KMS-11 (cell line): ENCODE measurements at regions not wholly inside any gene's neighbourhood (a gene's known extent, or its start where the extent isn't known, plus 50 kb on each side); places are given as distances from the start of the nearest gene placed in this dataset.
"Not testable (repeated sequence)": the region's sequence is repeated elsewhere in the genome, so short reads cannot be mapped to it uniquely, and the experiment has no call there.

Experiments used
- H2AFZ ChIP-seq: fragments of 200-600 bp; sonication (generic); 2 replicates; pipeline ENCODE4 v1.6.1; 2016; ENCODE audit warnings: antibody characterized with exemption, mixed run types, low read depth
- H3K27ac ChIP-seq: fragments of 200-600 bp; sonication (generic); 2 replicates; pipeline ENCODE4 v1.6.1; 2016; ENCODE audit warnings: mild to moderate bottlenecking, mixed run types
- H3K27me3 ChIP-seq: fragments of 200-600 bp; sonication (generic); 2 replicates; pipeline ENCODE4 v1.6.1; 2017; ENCODE audit warnings: mild to moderate bottlenecking, low read depth, mixed run types, moderate library complexity; ENCODE audit not compliant: insufficient read depth
- H3K36me3 ChIP-seq: fragments of 200-600 bp; sonication (generic); 2 replicates; pipeline ENCODE4 v1.6.1; 2017; ENCODE audit warnings: mild to moderate bottlenecking, mixed run types; ENCODE audit not compliant: insufficient read depth
- H3K4me1 ChIP-seq: fragments of 200-600 bp; sonication (generic); 2 replicates; pipeline ENCODE4 v1.6.1; 2016; ENCODE audit warnings: mild to moderate bottlenecking, low read depth, mixed run types; ENCODE audit not compliant: poor library complexity, severe bottlenecking
- H3K4me2 ChIP-seq: fragments of 200-600 bp; sonication (generic); 2 replicates; pipeline ENCODE4 v1.7.0; 2016; ENCODE audit warnings: mild to moderate bottlenecking, mixed run types
- H3K4me3 ChIP-seq: fragments of 200-600 bp; sonication (generic); IDR thresholded peaks from 2 replicates; pipeline ENCODE4 v1.6.1; 2017; ENCODE audit warnings: low read depth, low read length, mixed read lengths; ENCODE audit not compliant: insufficient read depth
- H3K79me2 ChIP-seq: fragments of 200-600 bp; sonication (generic); 2 replicates; pipeline ENCODE4 v1.6.1; 2016; ENCODE audit warnings: low read depth, mixed run types; ENCODE audit not compliant: insufficient read depth
- H3K9ac ChIP-seq: fragments of 200-600 bp; sonication (generic); 2 replicates; pipeline ENCODE4 v1.6.1; 2016; ENCODE audit warnings: mild to moderate bottlenecking, mixed run types
- H4K20me1 ChIP-seq: fragments of 200-600 bp; sonication (generic); 2 replicates; pipeline ENCODE4 v1.6.1; 2016; ENCODE audit warnings: mild to moderate bottlenecking, mixed run types; ENCODE audit not compliant: insufficient read depth
- TF ChIP-seq, protein P1 (sequence below): fragments of 200-600 bp; sonication (generic); conservative IDR thresholded peaks from 2 replicates; pipeline ENCODE4 v1.6.1; 2017; ENCODE audit warnings: low read depth, mild to moderate bottlenecking, antibody characterized with exemption, low read length, moderate library complexity, mixed read lengths

DNA sequence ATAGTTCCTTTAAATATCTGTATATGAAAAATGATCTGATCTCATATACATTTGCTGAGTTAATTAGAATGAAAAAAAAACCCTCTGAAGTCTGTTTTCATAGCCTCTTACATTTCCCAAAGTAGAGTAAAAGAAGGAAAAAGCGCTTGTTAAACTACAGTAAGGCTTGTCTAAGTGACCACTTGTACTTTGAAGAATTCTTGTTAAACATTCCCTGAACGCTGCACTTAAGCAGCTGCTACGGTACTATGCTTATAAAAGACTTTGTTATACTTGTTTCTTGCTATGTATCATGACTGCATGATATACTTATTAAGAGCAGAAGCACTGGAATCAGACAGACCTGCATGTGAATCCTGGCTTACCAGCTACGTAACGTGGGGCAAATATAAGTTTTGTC is 81.7 kb upstream of the MTAP start:
- Histone ChIP-seq H3K4me2 (no peak overlapping the region), H2AFZ (no peak overlapping the region), H4K20me1 (no peaks in the 10 kb centered on the region), H3K4me3 (no peak overlapping the region), H3K79me2 (no peaks in the 10 kb centered on the region), H3K9ac (no peak overlapping the region), H3K27me3 (no peaks in the 10 kb centered on the region), H3K36me3 (no peaks in the 10 kb centered on the region), H3K4me1 (no peaks in the 10 kb centered on the region), H3K27ac (no peak overlapping the region)
- TF ChIP-seq, protein P1, sequence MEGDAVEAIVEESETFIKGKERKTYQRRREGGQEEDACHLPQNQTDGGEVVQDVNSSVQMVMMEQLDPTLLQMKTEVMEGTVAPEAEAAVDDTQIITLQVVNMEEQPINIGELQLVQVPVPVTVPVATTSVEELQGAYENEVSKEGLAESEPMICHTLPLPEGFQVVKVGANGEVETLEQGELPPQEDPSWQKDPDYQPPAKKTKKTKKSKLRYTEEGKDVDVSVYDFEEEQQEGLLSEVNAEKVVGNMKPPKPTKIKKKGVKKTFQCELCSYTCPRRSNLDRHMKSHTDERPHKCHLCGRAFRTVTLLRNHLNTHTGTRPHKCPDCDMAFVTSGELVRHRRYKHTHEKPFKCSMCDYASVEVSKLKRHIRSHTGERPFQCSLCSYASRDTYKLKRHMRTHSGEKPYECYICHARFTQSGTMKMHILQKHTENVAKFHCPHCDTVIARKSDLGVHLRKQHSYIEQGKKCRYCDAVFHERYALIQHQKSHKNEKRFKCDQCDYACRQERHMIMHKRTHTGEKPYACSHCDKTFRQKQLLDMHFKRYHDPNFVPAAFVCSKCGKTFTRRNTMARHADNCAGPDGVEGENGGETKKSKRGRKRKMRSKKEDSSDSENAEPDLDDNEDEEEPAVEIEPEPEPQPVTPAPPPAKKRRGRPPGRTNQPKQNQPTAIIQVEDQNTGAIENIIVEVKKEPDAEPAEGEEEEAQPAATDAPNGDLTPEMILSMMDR, result no peak

DNA sequence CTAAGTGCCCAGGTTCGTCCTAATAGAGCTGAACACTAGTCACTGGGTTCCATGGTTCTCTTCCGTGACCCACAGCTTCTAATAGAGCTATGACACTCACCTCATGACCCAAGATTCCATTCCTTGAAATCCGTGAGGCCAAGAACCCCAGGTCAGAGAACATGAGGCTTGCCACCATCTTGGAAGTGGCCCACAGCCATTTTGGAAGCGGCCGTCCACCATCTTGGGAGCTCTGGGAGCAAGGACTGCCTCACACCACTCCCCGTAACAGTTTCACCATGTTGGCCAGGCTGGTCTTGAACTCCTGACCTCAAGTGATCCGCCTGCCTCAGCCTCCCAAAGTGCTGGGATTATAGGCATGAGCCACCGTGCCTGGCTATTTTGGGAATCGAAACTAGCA is 75.0 kb upstream of the MTAP start:
- H4K20me1 ChIP-seq, H3K79me2 ChIP-seq, H3K36me3 ChIP-seq, H3K4me1 ChIP-seq, H3K4me2 ChIP-seq, H3K27me3 ChIP-seq, H2AFZ ChIP-seq, H3K4me3 ChIP-seq, H3K27ac ChIP-seq, H3K9ac ChIP-seq: not testable (repeated sequence)

DNA sequence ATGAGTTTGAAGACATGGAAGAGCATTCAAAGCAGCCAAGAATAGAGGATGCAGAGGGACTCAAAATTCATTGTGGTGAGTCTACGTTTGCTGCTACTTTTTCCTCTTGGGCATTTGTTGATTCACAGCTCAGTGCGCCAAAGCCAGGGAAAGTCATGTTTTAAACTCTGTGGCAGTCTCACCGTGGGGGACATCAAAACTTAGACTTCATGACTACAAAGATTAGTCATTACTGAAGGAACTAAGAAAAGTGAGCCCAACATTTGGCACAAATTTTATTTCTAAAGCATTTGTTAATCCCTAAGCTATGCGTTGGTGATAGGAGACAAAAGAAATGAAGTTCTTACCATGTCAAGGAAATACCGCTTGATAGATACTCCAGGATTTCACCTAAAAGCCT is 73.7 kb upstream of the MTAP start:
- Histone ChIP-seq H3K4me2 (no peak overlapping the region), H3K79me2 (no peaks in the 10 kb centered on the region), H2AFZ (no peak overlapping the region), H3K4me3 (no peak overlapping the region), H3K9ac (no peak overlapping the region), H3K36me3 (no peaks in the 10 kb centered on the region), H3K4me1 (no peaks in the 10 kb centered on the region), H4K20me1 (no peaks in the 10 kb centered on the region), H3K27me3 (no peaks in the 10 kb centered on the region), H3K27ac (no peak overlapping the region)
- TF ChIP-seq, protein P1, result no peak

DNA sequence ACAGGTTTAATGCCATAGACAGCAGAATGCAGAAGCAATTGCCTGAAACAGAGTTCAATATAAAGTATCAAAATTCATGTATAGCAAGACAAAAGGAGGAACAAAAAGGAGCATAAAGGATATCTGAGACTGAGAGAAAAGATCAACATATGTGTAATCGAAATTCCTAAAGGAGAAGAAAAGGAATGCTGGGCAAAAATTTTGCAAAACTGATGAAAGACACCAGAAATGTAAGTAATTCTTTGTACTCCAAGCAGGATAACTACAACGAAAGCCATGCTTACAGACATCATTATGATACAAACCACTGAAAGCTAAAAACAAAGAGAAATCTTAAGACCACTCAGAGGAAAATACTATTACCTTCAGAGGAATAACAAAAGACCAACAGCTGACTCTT is 72.8 kb upstream of the MTAP start:
- Histone ChIP-seq H3K9ac (no peak overlapping the region), H3K27me3 (no peaks in the 10 kb centered on the region), H3K79me2 (no peaks in the 10 kb centered on the region), H4K20me1 (no peaks in the 10 kb centered on the region), H3K4me3 (no peak overlapping the region), H3K36me3 (no peaks in the 10 kb centered on the region), H3K4me2 (no peak overlapping the region), H3K27ac (no peak overlapping the region), H3K4me1 (no peaks in the 10 kb centered on the region), H2AFZ (no peak overlapping the region)
- TF ChIP-seq, protein P1, result no peak

DNA sequence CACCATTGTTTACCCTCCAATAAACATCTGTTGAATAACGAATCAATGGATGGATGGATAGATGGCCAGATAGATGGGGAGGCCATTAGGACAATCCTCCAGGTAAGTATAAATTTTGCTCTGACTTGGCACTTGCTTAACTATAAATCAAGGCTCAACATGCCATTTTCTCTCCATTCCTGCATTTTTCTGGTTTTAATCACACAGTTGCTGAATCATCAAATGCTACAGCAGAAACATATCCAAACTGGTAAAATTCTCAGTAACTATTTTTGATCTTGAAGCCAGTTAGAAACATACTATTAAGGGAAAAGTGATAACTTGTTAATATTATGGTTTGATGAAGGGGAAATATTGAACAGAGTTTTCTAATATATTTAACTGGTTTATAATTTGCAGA is 71.5 kb upstream of the MTAP start:
- Histone ChIP-seq H3K27ac (no peak overlapping the region), H2AFZ (no peak overlapping the region), H4K20me1 (no peaks in the 10 kb centered on the region), H3K4me3 (no peak overlapping the region), H3K9ac (no peak overlapping the region), H3K4me2 (no peak overlapping the region), H3K79me2 (no peaks in the 10 kb centered on the region), H3K36me3 (no peaks in the 10 kb centered on the region), H3K4me1 (no peaks in the 10 kb centered on the region), H3K27me3 (no peaks in the 10 kb centered on the region)
- TF ChIP-seq, protein P1, result no peak
